ENCODE measurements at regions not wholly inside any gene's neighbourhood (a gene's known extent, or its start where the extent isn't known, plus 50 kb on each side); places are given as distances from the start of the nearest gene placed in this dataset.
"Not testable (repeated sequence)": the region's sequence is repeated elsewhere in the genome, so short reads cannot be mapped to it uniquely, and the experiment has no call there.

DNA sequence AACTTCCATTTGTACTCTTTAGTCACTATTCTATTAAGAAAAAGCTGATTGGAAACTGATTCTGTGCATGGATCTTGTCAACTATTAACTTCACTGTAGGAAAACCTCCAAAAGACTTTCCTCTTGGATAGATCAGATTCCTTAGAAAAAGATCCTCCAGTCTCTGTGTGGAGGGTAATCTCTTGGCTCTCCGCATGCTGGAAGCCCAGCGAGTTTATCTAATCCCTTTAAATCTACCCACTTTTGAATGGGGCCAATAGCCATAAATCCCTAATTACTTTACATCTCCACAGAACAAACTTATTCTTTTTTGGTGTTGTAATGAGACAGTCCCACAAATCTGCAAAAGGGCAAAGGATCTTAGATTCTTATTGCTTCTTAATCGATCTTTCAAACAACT is 1206.4 kb upstream of the ADGRL4 start:
- no peak for DNase-seq

GRCh38 chr1:80211691-80212380 is 1205.3 kb upstream of the ADGRL4 start:
- DNase-seq: no peak

- no peak for DNase-seq
Measured at GRCh38 chr1:80202118-80202517, 1195.6 kb upstream of the ADGRL4 start.

- no peak for DNase-seq
Measured at GRCh38 chr1:80194221-80194620, 1187.7 kb upstream of the ADGRL4 start.

DNA sequence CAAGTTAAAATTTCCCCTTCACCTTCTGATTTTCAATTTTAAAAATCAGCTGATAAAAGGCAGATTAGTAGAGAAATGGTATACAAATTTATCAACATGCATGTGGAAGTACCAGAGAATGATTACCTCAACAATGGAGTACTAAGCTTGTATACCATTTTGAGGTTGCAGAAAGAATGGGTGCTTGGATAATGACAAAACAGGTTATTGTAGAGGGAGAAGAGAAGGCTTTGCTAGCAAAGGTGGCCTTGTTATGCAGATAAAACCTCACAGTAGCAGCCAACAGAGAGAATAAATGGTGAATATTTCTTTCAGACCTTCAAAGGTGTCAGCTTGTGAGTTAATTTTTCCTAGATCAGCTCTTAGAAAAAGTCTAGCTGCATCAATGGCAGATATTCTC is 1174.9 kb upstream of the ADGRL4 start:
- no peak for DNase-seq

GRCh38 chr1:80171631-80172030 is 1165.1 kb upstream of the ADGRL4 start:
- no peak for DNase-seq

GRCh38 chr1:80170811-80171485 is 1164.4 kb upstream of the ADGRL4 start:
- DNase-seq: no peak

- DNase-seq: no peak
Measured at GRCh38 chr1:80164150-80164549, 1157.6 kb upstream of the ADGRL4 start.

DNA sequence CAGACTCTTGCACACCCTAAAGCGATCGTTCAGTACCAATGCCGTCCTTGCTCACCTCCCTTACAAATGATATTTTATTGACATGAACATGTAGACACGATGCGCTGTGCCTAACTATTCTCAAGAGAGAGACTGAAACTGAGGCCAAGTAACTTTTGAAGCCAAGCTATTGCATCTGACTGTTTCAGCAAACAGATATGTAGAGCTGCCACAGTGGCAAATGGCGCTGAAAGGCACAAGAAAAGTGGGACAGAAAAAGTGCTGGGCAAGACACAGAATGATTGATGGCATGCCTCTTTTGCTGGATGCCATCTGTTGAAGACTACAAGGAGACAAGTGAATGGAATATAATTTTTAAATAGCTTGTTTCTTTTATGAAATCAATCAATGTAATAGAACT is 1157.2 kb upstream of the ADGRL4 start:
- no peak for DNase-seq

- DNase-seq: no peak
Measured at GRCh38 chr1:80158771-80159170, 1152.2 kb upstream of the ADGRL4 start.

DNA sequence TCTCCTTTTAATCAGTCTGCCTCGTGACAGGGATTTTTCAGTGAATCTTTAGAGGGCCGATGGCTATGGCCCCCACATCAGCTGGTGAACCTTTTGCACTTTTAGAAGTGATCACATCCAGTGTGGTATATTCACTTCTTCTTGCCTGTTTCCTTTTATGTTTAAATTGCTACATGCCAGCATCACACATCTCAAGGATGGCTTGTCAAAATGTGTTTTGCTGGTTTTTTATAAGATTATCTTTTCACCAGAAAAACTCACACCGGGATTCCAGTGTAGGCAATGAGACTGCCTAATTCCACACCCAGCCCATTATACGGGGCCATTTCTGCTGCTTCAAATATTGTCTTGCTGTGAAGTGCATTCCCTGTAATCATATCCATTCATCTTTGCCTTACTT is 1151.7 kb upstream of the ADGRL4 start:
- DNase-seq: no peak

DNA sequence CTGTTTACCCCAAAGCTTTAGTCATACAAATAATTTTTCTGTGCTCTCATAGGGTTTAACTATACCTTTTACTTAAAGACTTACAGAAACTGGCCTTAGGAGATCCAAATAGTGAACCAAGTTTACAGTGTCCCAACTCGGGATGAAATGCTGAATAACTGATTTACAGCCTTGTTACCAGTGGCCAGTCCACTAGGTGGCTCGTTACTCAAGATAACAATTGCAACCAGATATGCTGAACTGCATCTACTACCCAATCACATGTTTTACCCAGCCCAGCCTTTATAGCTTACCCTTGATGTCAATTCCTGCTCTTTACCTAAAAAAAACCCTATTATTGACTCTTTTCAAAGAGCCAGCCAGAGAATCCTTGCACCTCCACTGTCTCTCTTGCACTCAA is 1148.8 kb upstream of the ADGRL4 start:
- DNase-seq: no peak

GRCh38 chr1:80154176-80154575 is 1147.6 kb upstream of the ADGRL4 start:
- no peak for DNase-seq

DNA sequence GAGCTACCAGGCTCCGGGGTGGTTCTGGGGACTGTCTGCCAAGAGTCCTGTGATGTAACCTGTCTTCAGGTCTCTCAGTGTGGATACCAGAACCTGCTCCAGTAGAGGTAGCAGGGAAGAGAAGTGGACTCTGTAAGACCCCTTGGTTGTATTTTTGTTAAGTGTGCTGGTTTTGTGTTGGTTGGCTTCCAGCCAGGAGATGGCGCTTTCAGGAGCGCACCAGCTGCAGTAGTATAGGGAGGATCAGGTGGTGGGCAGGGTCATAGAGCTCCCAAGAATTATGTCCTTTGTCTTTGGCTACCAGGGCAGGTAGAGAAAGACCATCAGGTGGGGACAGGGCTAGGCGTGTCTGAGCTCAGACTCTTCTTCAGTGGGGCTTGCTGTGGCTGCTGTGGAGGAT is 1147.2 kb upstream of the ADGRL4 start:
- no peak for DNase-seq

DNA sequence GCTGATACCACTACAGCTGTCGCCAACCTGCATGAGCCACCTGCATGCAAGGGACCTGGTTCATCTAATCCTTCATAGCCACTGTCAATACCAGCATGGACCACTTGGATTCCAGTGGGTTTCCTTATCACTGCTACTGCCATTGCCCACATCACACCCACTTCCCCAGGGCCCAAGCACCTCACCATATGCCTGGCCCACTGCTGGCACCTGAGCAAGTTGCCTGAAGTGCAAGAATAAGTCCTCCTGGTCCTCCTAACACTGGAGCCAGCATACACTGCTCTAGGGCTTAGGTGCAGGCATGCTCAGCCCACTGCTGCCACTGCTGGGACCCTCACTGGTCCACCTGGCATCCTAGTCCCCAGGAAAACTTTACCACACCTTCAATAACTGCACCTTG is 1136.8 kb upstream of the ADGRL4 start:
- no peak for DNase-seq

DNA sequence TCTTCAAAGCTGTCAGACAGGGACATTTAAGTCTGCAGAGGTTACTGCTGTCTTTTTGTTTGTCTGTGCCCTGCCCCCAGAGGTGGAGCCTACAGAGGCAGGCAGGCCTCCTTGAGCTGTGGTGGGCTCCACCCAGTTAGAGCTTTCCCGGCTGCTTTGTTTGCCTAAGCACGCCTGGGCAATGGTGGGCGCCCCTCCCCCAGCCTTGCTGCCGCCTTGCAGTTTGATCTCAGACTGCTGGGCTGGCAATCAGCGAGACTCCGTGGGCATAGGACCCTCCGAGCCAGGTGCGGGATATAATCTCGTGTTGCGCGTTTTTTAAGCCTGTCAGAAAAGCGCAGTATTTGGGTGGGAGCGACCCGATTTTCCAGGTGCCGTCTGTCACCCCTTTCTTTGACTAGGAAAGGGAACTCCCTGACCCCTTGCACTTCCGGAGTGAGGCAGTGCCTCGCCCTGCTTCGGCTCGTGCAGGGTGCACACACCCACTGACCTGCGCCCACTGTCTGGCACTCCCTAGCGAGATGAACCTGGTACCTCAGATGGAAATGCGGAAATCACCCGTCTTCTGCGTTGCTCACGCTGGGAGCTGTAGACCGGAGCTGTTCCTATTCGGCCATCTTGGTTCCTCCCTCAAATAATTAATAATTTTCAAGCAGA is 1131.5 kb upstream of the ADGRL4 start:
- DNase-seq: not testable (repeated sequence)

DNA sequence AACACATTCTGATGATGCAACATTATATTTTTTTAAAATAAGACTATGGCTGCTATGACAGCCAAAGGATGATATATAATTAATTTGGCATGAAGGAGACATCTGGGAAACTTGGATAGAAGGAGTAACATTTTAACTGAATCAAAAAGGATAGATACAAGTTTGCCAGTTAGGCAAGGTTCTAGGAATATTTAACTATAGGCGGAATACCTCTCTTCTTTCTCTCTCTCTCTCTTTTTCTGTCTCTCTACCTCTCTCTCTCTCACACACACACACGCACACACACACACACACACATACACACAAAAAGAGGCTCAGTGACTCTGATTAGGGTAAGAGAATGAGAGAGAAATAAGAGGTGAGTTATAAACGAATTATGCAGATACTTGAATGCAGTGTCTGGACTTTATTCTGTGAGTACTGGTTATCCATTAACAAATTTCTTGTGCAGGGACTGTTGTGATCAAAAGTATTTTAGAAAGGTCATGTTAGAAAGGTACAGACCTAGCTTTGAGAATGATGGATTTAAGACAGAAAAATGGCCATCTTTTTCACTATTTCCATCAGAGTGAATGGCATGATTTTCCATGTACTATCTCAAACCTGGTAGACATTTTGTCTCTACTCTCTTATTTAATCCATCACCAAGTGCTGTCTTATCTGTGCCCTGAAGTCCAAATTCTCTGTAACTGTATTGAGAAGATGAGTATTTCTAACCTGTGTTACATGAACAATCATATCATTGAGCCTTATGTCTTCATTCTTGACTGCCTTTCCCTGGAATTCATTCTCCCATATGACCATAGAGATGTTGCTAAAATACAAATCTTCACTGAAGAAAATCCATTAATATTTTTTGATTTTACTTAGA is 1106.9 kb upstream of the ADGRL4 start:
- DNase-seq: no peak

DNA sequence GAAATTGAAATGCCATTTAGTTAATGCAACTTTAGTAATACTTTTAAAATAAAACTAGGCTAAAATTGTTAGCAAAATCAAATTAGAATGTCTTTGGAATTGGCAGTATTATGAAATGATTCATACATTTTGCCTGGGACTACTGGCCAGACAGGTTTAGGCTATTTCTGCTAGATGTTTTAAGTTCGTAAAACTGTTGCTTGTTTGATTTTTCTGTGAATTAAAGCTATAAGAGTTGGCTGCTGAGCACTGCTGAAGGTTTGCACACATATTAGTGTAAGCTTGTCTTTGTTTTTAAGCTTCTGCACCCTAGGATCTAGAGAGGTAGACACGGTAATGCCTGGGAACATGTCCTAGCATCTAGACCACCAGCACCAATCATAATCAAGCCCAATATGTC is 1094.6 kb upstream of the ADGRL4 start:
- no peak for DNase-seq

DNA sequence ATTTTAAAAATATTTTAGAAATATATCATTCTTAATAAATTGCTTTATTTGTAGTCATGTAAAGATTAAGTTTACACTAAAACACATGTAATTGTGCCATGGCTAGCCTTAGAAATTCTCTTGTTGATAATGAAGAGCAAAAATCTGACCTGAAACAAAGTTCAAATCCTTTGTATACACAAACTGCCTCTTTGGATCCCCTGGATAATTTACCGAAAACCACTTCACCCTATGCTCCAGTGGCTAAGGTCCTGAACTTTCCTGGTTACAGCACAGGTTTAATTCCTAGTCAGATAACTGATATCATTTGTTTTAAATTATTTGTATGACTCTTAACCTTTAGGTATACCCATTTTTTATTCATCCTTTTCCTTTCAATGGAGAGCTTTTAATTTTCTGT is 1093.2 kb upstream of the ADGRL4 start:
- DNase-seq: no peak

DNA sequence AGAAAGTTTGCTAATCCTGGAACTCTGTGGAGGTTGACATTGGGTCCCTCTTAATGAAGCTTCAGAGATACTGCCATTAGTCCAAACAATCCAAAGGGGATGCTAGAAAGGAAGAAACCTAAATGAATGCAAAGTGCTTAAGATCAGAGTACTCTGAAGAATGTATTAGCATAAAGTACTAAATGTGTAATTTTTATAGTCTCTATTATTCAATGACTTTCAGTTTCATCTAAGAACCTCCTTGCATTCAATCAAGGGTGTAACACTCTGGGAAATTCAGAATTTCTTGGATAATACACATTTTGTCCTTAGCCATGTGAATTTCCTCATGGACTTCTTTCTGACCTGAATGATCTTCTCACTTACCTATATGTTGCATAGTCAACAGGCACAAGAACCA is 1078.5 kb upstream of the ADGRL4 start:
- no peak for DNase-seq

DNA sequence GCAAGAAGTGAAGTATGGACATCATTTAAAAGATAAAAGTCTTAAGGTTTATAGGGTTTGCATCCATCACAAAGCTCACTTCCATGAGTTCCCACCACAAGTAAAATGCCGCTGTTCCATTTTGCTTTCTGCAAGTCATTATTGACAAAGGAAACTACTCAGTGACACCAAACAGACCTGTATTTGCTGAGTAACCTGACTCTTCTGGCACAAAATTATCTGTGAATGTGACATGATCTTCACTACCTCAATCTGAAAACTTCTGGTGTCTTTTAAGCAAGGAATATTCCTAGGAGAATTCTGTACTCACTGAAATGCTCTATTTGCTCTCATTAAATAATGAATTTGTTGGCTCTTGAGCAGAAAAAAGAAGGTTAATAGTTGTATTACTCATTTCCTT is 1077.4 kb upstream of the ADGRL4 start:
- DNase-seq: no peak

- no peak for DNase-seq
Measured at GRCh38 chr1:80076469-80076868, 1069.9 kb upstream of the ADGRL4 start.

- no peak for DNase-seq
Measured at GRCh38 chr1:80075351-80075750, 1068.8 kb upstream of the ADGRL4 start.

All from suppressor macrophage treated with lipopolysaccharide for 4 hours (primary cell).